ENCODE measurements at regions not wholly inside any gene's neighbourhood (a gene's known extent, or its start where the extent isn't known, plus 50 kb on each side); places are given as distances from the start of the nearest gene placed in this dataset.

- H3K4me2 ChIP-seq, result peak overlapping the region; percentile 38
- no peak overlapping the region for H2AFZ ChIP-seq
- no peaks in the 10 kb centered on the region for H3K27me3 ChIP-seq (ENCODE audit: insufficient read depth, low read depth)
- no peaks in the 10 kb centered on the region; the same call in 1 of the 2 replicates for H3K9me2 ChIP-seq (ENCODE audit: insufficient read depth)
- no TSS peak for BruUV-seq (replicated peaks)
- intact Hi-C loops (cut with micrococcal nuclease; ENCODE audit: unreplicated experiment), result loop anchor here (2.0 kb wide), 1 partner anchor 21 kb away; no protein-coding TSS in a partner anchor
- peaks cover 54% of the 10 kb centered on the region for H3F3A ChIP-seq (ENCODE audit: insufficient read depth, low read depth)
- DNase-seq, result peak; percentile 50 to 88
- H3K79me2 ChIP-seq (ENCODE audit: low read depth), result no peaks in the 10 kb centered on the region
- H3K27ac ChIP-seq, result peak overlapping the region; percentile 96
- CTCF ChIA-PET, result interaction anchor here (1.0 kb wide), 1 partner anchor 143 kb away, joined by 7 read pairs; no protein-coding TSS in a partner anchor
- H3K9me3 ChIP-seq (ENCODE audit: insufficient read depth, low read depth), result peaks cover 5% of the 10 kb centered on the region
- POLR2A ChIA-PET (ENCODE audit: unreplicated experiment), result no interaction called here
- peaks cover 68% of the 10 kb centered on the region for H3K4me1 ChIP-seq (replicated peaks; ENCODE audit: insufficient read depth)
- TF ChIP-seq EZH2 (IDR thresholded peaks at IDR 0.05; ENCODE audit: low read depth) (no peak), CTCF (conservative IDR thresholded peaks at IDR 0.05) (no peak)
- peaks cover 6% of the 10 kb centered on the region; the same call in 1 of the 2 replicates for H3K36me3 ChIP-seq (ENCODE audit: low read depth)
- H3K4me3 ChIP-seq, result no peak overlapping the region
- no peaks in the 10 kb centered on the region for H4K20me1 ChIP-seq (ENCODE audit: insufficient read depth)
These were observed 144.3 kb upstream of the SULF2 start for GRCh38 chr20:47929368-47930115.

DNA sequence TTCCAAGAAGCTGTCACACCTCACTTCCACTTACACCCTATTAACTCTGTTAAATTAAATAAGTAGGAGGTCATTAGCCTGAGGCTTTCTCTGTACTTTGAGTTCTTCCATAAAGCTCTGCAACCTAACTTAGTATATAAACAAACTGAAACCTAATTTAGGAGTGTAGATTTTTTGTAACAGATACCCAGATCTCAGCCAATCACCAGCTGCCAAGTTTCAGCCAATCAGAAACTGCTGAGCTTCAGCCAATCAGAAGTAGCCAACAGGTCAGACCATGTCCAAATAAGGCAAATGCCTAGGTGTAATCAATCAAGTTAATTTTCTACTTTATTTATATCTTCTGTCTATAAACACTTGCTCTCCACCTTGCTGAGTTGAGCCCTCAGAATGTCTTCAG lies 142.7 kb upstream of the SULF2 start:
- H3K9me2 ChIP-seq (ENCODE audit: insufficient read depth), result no peaks in the 10 kb centered on the region; the same call in 1 of the 2 replicates
- no peak for TF ChIP-seq EZH2 (IDR thresholded peaks at IDR 0.05; ENCODE audit: low read depth)
- TF ChIP-seq CTCF (conservative IDR thresholded peaks at IDR 0.05), result no peak
- H3K36me3 ChIP-seq (ENCODE audit: low read depth), result peaks cover 6% of the 10 kb centered on the region; the same call in 1 of the 2 replicates
- DNase-seq, result peak in 1 of 2 experiments; percentile 98
- intact Hi-C loops (cut with micrococcal nuclease; ENCODE audit: unreplicated experiment), result loop anchor here (2.0 kb wide), 1 partner anchor 23 kb away; no protein-coding TSS in a partner anchor
- peaks cover 72% of the 10 kb centered on the region for H3K4me1 ChIP-seq (replicated peaks; ENCODE audit: insufficient read depth)
- no peak overlapping the region for H3K4me3 ChIP-seq
- no peak overlapping the region for H2AFZ ChIP-seq
- H3K27ac ChIP-seq, result peak overlapping the region; percentile 96
- peaks cover 5% of the 10 kb centered on the region for H3K9me3 ChIP-seq (ENCODE audit: insufficient read depth, low read depth)
- no TSS peak for BruUV-seq (replicated peaks)
- H3K4me2 ChIP-seq, result peak overlapping the region; percentile 40
- ChIA-PET POLR2A (ENCODE audit: unreplicated experiment) (interaction anchor here (0.6 to 1.0 kb wide), 3 partner anchors 42 to 58 kb away, joined by 3 to 12 read pairs (median 7); no protein-coding TSS in a partner anchor), CTCF (interaction anchor here (0.6 to 0.7 kb wide), 2 partner anchors 21 to 33 kb away, joined by 3 to 4 read pairs; no protein-coding TSS in a partner anchor)
- H3K27me3 ChIP-seq (ENCODE audit: insufficient read depth, low read depth), result no peaks in the 10 kb centered on the region
- H4K20me1 ChIP-seq (ENCODE audit: insufficient read depth), result no peaks in the 10 kb centered on the region
- no peaks in the 10 kb centered on the region for H3K79me2 ChIP-seq (ENCODE audit: low read depth)
- peaks cover 50% of the 10 kb centered on the region for H3F3A ChIP-seq (ENCODE audit: insufficient read depth, low read depth)

GRCh38 chr20:47927385-47927851 lies 142.1 kb upstream of the SULF2 start:
- H3K9me3 ChIP-seq (ENCODE audit: insufficient read depth, low read depth), result peaks cover 5% of the 10 kb centered on the region
- peaks cover 56% of the 10 kb centered on the region for H3F3A ChIP-seq (ENCODE audit: insufficient read depth, low read depth)
- peak overlapping the region; percentile 40 for H3K4me2 ChIP-seq
- no peaks in the 10 kb centered on the region for H4K20me1 ChIP-seq (ENCODE audit: insufficient read depth)
- no peaks in the 10 kb centered on the region for H3K27me3 ChIP-seq (ENCODE audit: insufficient read depth, low read depth)
- no peak overlapping the region for H2AFZ ChIP-seq
- H3K27ac ChIP-seq, result peak overlapping the region; percentile 96
- BruUV-seq (replicated peaks), result TSS peak; percentile 98
- peak; percentile 33 to 71 for DNase-seq
- TF ChIP-seq CTCF (conservative IDR thresholded peaks at IDR 0.05) (no peak), EZH2 (IDR thresholded peaks at IDR 0.05; ENCODE audit: low read depth) (no peak)
- peaks cover 6% of the 10 kb centered on the region; the same call in 1 of the 2 replicates for H3K36me3 ChIP-seq (ENCODE audit: low read depth)
- peaks cover 78% of the 10 kb centered on the region for H3K4me1 ChIP-seq (replicated peaks; ENCODE audit: insufficient read depth)
- POLR2A ChIA-PET (ENCODE audit: unreplicated experiment), result interaction anchor here (0.7 to 1.0 kb wide), 2 partner anchors 42 to 45 kb away, joined by 3 to 7 read pairs; no protein-coding TSS in a partner anchor
- intact Hi-C loops (cut with micrococcal nuclease; ENCODE audit: unreplicated experiment), result no loop called here
- CTCF ChIA-PET, result interaction anchor here (0.6 kb wide), 1 partner anchor 32 kb away, joined by 3 read pairs; no protein-coding TSS in a partner anchor
- no peak overlapping the region for H3K4me3 ChIP-seq
- H3K9me2 ChIP-seq (ENCODE audit: insufficient read depth), result no peaks in the 10 kb centered on the region; the same call in 1 of the 2 replicates
- H3K79me2 ChIP-seq (ENCODE audit: low read depth), result no peaks in the 10 kb centered on the region
